H1 (cell line): ENCODE measurements at regions not wholly inside any gene's neighbourhood (a gene's known extent, or its start where the extent isn't known, plus 50 kb on each side); places are given as distances from the start of the nearest gene placed in this dataset.

Source experiments
- CTCF ChIA-PET: fragments of 300-600 bp; sonication (Branson Sonifier 250); formaldehyde crosslinking; loops from one replicate; lab custom pipeline; 2021; ENCODE audit not compliant: partially characterized antibody; lab: Charles Lee
- POLR2A ChIA-PET: fragments of 300-600 bp; sonication (Branson Sonifier 250); formaldehyde crosslinking; loops from one replicate; lab custom pipeline; 2021; ENCODE audit warnings: inconsistent platforms; ENCODE audit not compliant: partially characterized antibody; lab: Charles Lee
- DNase-seq, 2 experiments: peaks; one replicate each; pipeline versions ENCODE4 v3.0.0 to v3.0.0-alpha.2; 2010 to 2022; ENCODE audit warnings: low spot score in 2 of 2, low read depth in 1 of 2, mixed read lengths in 1 of 2
- FAIRE-seq: peaks from 2 replicates; lab custom pipeline; 2011; peaks lifted over from hg19 to GRCh38; lab: Jason Lieb, UNC
- H2AFZ ChIP-seq: 2 replicates; pipeline ENCODE4 v1.8.1; 2012; ENCODE audit warnings: low read length, inconsistent platforms
- H2AK5ac ChIP-seq: 2 replicates; pipeline ENCODE4 v1.6.1; 2013; ENCODE audit warnings: low read depth, low read length
- H2BK120ac ChIP-seq: replicated peaks from 2 replicates; pipeline ENCODE3; 2013; ENCODE audit warnings: low read depth, low read length, inconsistent platforms
- H2BK12ac ChIP-seq: 2 replicates; pipeline ENCODE4 v1.6.1; 2013; ENCODE audit warnings: low read depth, low read length
- H2BK15ac ChIP-seq: 2 replicates; pipeline ENCODE4 v1.6.1; 2013; ENCODE audit warnings: low read length
- H2BK20ac ChIP-seq: 2 replicates; pipeline ENCODE4 v1.6.1; 2013; ENCODE audit warnings: low read length
- H2BK5ac ChIP-seq: 2 replicates; pipeline ENCODE4 v1.6.1; 2013; ENCODE audit warnings: low read depth, low read length
- H3K14ac ChIP-seq: 2 replicates; pipeline ENCODE4 v1.6.1; 2013; ENCODE audit warnings: inconsistent platforms; ENCODE audit not compliant: insufficient read length
- H3K18ac ChIP-seq: 2 replicates; pipeline ENCODE4 v1.6.1; 2013; ENCODE audit warnings: low read length; ENCODE audit errors: extremely low read depth
- H3K23ac ChIP-seq: 2 replicates; pipeline ENCODE4 v1.6.1; 2013; ENCODE audit warnings: inconsistent platforms; ENCODE audit not compliant: insufficient read length
- H3K23me2 ChIP-seq: 2 replicates; pipeline ENCODE4 v1.6.1; 2013; ENCODE audit warnings: low read depth, low read length
- H3K27ac ChIP-seq: 2 replicates; pipeline ENCODE4 v1.6.1; 2011; ENCODE audit warnings: low read depth, low read length, inconsistent platforms
- H3K27me3 ChIP-seq, 4 experiments: replicated peaks in 1 of 4; 1 replicate in 1 of 4; 2 replicates in 3 of 4; pipeline versions ENCODE4 v1.6.1 to v1.8.1; 2011 to 2013; ENCODE audit warnings: low read length in 3 of 4, mild to moderate bottlenecking in 3 of 4, inconsistent platforms in 2 of 4, mixed read lengths in 2 of 4, moderate library complexity in 1 of 4; ENCODE audit not compliant: control insufficient read depth in 3 of 4, insufficient read depth in 3 of 4; ENCODE audit errors: extremely low read depth in 1 of 4
- H3K36me3 ChIP-seq, 4 experiments: 2 replicates each; pipeline versions ENCODE4 v1.6.1 to v1.8.1; 2011 to 2013; ENCODE audit warnings: mild to moderate bottlenecking in 4 of 4, low read length in 3 of 4, moderate library complexity in 2 of 4, control low read depth in 1 of 4, inconsistent platforms in 1 of 4; ENCODE audit not compliant: insufficient read depth in 4 of 4, control insufficient read depth in 2 of 4
- H3K4ac ChIP-seq: replicated peaks from 2 replicates; pipeline ENCODE3; 2013; ENCODE audit warnings: low read length, low read depth, mixed read lengths, inconsistent platforms; ENCODE audit not compliant: insufficient read length
- H3K4me1 ChIP-seq, 4 experiments: replicated peaks in 1 of 4; 1 replicate in 1 of 4; 2 replicates in 3 of 4; pipeline versions ENCODE4 v1.6.1 to v1.8.1; 2011 to 2013; ENCODE audit warnings: low read length in 3 of 4, inconsistent platforms in 2 of 4, mixed read lengths in 1 of 4; ENCODE audit not compliant: insufficient read depth in 4 of 4, control insufficient read depth in 3 of 4
- H3K4me2 ChIP-seq, 2 experiments: 2 replicates each; pipeline versions ENCODE4 v1.6.1 to v1.8.1; 2011 to 2013; ENCODE audit warnings: low read depth in 2 of 2, low read length in 2 of 2, control low read depth in 1 of 2, inconsistent platforms in 1 of 2, mild to moderate bottlenecking in 1 of 2; ENCODE audit not compliant: insufficient read depth in 1 of 2
- H3K4me3 ChIP-seq, 4 experiments: fragments of 200-600, 300-600 bp in 1 of 4; sonication (generic), shearing (Covaris generic), sonication (Bioruptor Twin) in 1 of 4; 2 replicates each; pipeline versions ENCODE4 v1.5.1 to v1.8.1; 2011 to 2016; ENCODE audit warnings: low read length in 4 of 4, low read depth in 3 of 4, control low read depth in 2 of 4, inconsistent platforms in 2 of 4, mild to moderate bottlenecking in 2 of 4, mixed read lengths in 1 of 4, moderate library complexity in 1 of 4; ENCODE audit not compliant: insufficient read depth in 2 of 4; ENCODE audit errors: extremely low read depth in 1 of 4
- H3K56ac ChIP-seq: replicated peaks from 2 replicates; pipeline ENCODE3; 2013; ENCODE audit warnings: low read depth, mild to moderate bottlenecking, mixed read lengths, low read length, inconsistent platforms; ENCODE audit not compliant: insufficient read length
- H3K79me1 ChIP-seq: 2 replicates; pipeline ENCODE4 v1.6.1; 2013; ENCODE audit warnings: low read depth, low read length, control low read depth
- H3K79me2 ChIP-seq, 2 experiments: 2 replicates each; pipeline versions ENCODE4 v1.6.1 to v1.8.1; 2012 to 2013; ENCODE audit warnings: low read length in 2 of 2, mild to moderate bottlenecking in 2 of 2, inconsistent platforms in 1 of 2; ENCODE audit not compliant: insufficient read depth in 2 of 2, control insufficient read depth in 1 of 2
- H3K9ac ChIP-seq, 4 experiments: replicated peaks in 1 of 4; 1 replicate in 1 of 4; 2 replicates in 3 of 4; pipeline versions ENCODE4 v1.6.1 to v1.8.1; 2011 to 2013; ENCODE audit warnings: low read depth in 3 of 4, low read length in 3 of 4, control low read depth in 2 of 4, mild to moderate bottlenecking in 2 of 4, moderate library complexity in 2 of 4, inconsistent platforms in 1 of 4; ENCODE audit errors: extremely low read depth in 1 of 4
- H3K9me3 ChIP-seq, 2 experiments: 2 replicates each; pipeline versions ENCODE4 v1.6.1 to v1.8.1; 2012 to 2013; ENCODE audit warnings: mild to moderate bottlenecking in 2 of 2, moderate library complexity in 2 of 2, control low read depth in 1 of 2, inconsistent platforms in 1 of 2, low read depth in 1 of 2, low read length in 1 of 2, mixed read lengths in 1 of 2; ENCODE audit not compliant: insufficient read depth in 2 of 2
- H4K20me1 ChIP-seq, 2 experiments: replicated peaks in 1 of 2; 2 replicates each; pipeline versions ENCODE3 to v1.8.1; 2011 to 2013; ENCODE audit warnings: inconsistent platforms in 2 of 2, low read length in 2 of 2, mild to moderate bottlenecking in 1 of 2; ENCODE audit not compliant: insufficient read depth in 2 of 2, control insufficient read depth in 1 of 2
- H4K5ac ChIP-seq: 2 replicates; pipeline ENCODE4 v1.6.1; 2013; ENCODE audit warnings: low read length, low read depth, mixed read lengths, inconsistent platforms; ENCODE audit not compliant: insufficient read length
- H4K8ac ChIP-seq: 2 replicates; pipeline ENCODE4 v1.8.0; 2013; ENCODE audit warnings: mild to moderate bottlenecking, moderate library complexity, low read length, inconsistent platforms; ENCODE audit not compliant: insufficient read depth; ENCODE audit errors: extremely low read depth
- H4K91ac ChIP-seq: replicated peaks from 2 replicates; pipeline ENCODE3; 2013; ENCODE audit warnings: low read length, mixed read lengths, inconsistent platforms; ENCODE audit not compliant: insufficient read length
- MAFK ChIP-seq: IDR thresholded peaks from 2 replicates; pipeline ENCODE4 v1.6.1; 2012; ENCODE audit warnings: low read depth, mild to moderate bottlenecking, improper control_type of control experiment, low read length
- POLR2A ChIP-seq, 2 experiments: IDR thresholded peaks; 1 replicate in 1 of 2; 2 replicates in 1 of 2; pipeline ENCODE4 v1.6.1; 2011; ENCODE audit warnings: low read depth in 2 of 2, low read length in 2 of 2, mild to moderate bottlenecking in 2 of 2; ENCODE audit errors: control extremely low read depth in 1 of 2
- RAD21 ChIP-seq, 2 experiments: IDR thresholded peaks in 1 of 2; conservative IDR thresholded peaks in 1 of 2; 2 replicates each; pipeline ENCODE4 v1.6.1; 2011; ENCODE audit warnings: low read depth in 2 of 2, low read length in 2 of 2, improper control_type of control experiment in 1 of 2, inconsistent platforms in 1 of 2, mild to moderate bottlenecking in 1 of 2, moderate library complexity in 1 of 2
- RNF2 ChIP-seq: fragments of 200-900, 300-1000 bp; sonication (generic); IDR thresholded peaks from 2 replicates; pipeline ENCODE4 v1.7.1; 2016; ENCODE audit warnings: borderline replicate concordance, low read depth, mild to moderate bottlenecking, antibody characterized with exemption, low read length; ENCODE audit not compliant: poor library complexity, severe bottlenecking; ENCODE audit errors: missing control alignments
- SIX5 ChIP-seq: IDR thresholded peaks from 2 replicates; pipeline ENCODE4 v1.6.1; 2011; ENCODE audit warnings: mild to moderate bottlenecking, low read depth, low read length
- SP1 ChIP-seq: IDR thresholded peaks from 2 replicates; pipeline ENCODE4 v1.6.1; 2011; ENCODE audit warnings: low read depth, low read length
- TEAD4 ChIP-seq: IDR thresholded peaks from 2 replicates; pipeline ENCODE4 v1.6.1; 2012; ENCODE audit warnings: low read depth, low read length, inconsistent platforms, mixed read lengths
- WGBS, 2 experiments: shearing (Covaris generic) in 1 of 2; methylation state at CpG; one replicate each; pipeline versions ENCODE4 v1.1.6 to v1.1.7; 2013 to 2015; ENCODE audit warnings: low lambda C conversion rate in 2 of 2, mixed read lengths in 2 of 2, inconsistent platforms in 1 of 2, low coverage in 1 of 2, missing lambda C conversion rate in 1 of 2; ENCODE audit not compliant: insufficient replicate concordance in 2 of 2, insufficient coverage in 1 of 2, insufficient read length in 1 of 2; ENCODE audit errors: extremely low coverage in 1 of 2, missing lambda C conversion rate in 1 of 2; 5-methylcytosine and 5-hydroxymethylcytosine counted together

DNA sequence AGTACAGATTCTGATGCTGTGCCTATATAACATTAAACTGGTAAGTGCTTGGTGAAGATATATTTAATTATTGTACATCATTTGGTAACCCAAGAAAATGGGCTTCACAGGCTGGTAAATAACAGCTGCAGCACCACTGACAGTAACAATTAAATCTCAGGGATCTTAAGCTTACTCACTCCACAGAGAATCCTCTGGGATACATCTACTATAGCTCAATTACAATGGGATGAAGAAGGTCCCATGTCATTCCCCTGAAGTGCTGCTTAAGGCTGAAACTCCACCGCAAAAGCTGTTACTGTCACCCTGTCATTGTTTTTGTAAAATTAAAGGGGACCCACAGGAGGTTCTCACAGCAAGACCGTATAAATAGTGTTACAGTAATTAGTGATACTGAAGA, 153.0 kb downstream of the IMPG2 start:
- no peak overlapping the region for H3K27ac ChIP-seq
- no peak overlapping the region for H2BK120ac ChIP-seq
- no peak overlapping the region for H4K8ac ChIP-seq
- H4K5ac ChIP-seq: no peak overlapping the region
- H3K79me2 ChIP-seq: no peaks in the 10 kb centered on the region
- H3K9me3 ChIP-seq: no peaks in the 10 kb centered on the region
- ChIA-PET POLR2A (no interaction called here), CTCF (interaction anchor here (1.1 kb wide), 1 partner anchor 348 kb away, joined by 3 read pairs; no protein-coding TSS in a partner anchor)
- FAIRE-seq (no peak), DNase-seq (no peak)
- no peak overlapping the region for H2BK20ac ChIP-seq
- H3K9ac ChIP-seq: no peak overlapping the region
- H2AFZ ChIP-seq: no peak overlapping the region
- no peak overlapping the region for H2BK15ac ChIP-seq
- H2BK5ac ChIP-seq: no peak overlapping the region
- H3K4me3 ChIP-seq: no peak overlapping the region
- no peaks in the 10 kb centered on the region; the same call in 1 of the 2 replicates for H3K79me1 ChIP-seq
- no peak overlapping the region for H2AK5ac ChIP-seq
- H3K4ac ChIP-seq: no peak overlapping the region
- H3K18ac ChIP-seq: no peak overlapping the region
- H4K91ac ChIP-seq: no peak overlapping the region
- 95% methylated on average over 2 of the region's 2 CpGs; no CpG with 5 or more reads in 1 of the 2 experiments for WGBS, 2 experiments
- no peaks in the 10 kb centered on the region for H3K27me3 ChIP-seq
- no peak overlapping the region for H3K23ac ChIP-seq
- H3K14ac ChIP-seq: no peak overlapping the region
- no peak overlapping the region for H3K56ac ChIP-seq
- no peak overlapping the region for H2BK12ac ChIP-seq
- H3K4me2 ChIP-seq: no peak overlapping the region
- H3K4me1 ChIP-seq: no peaks in the 10 kb centered on the region
- H3K36me3 ChIP-seq: no peaks in the 10 kb centered on the region
- H4K20me1 ChIP-seq: no peaks in the 10 kb centered on the region
- H3K23me2 ChIP-seq: no peaks in the 10 kb centered on the region; the same call in 1 of the 2 replicates
- no peak for TF ChIP-seq MAFK
- no peak for TF ChIP-seq RNF2
- TF ChIP-seq TEAD4: no peak
- TF ChIP-seq POLR2A (IDR thresholded peaks at IDR 0.05; ENCODE audit: control extremely low read depth in 1 of 2, low read depth in 2 of 2, low read length in 2 of 2): no peak
- TF ChIP-seq SIX5: no peak
- no peak for TF ChIP-seq SP1
- no peak for TF ChIP-seq RAD21 (IDR thresholded peaks at IDR 0.05 in 1 of 2, conservative IDR thresholded peaks at IDR 0.05 in 1 of 2; ENCODE audit: low read depth in 2 of 2, low read length in 2 of 2)
